Smooth muscle cell (in vitro differentiated cells): ENCODE measurements at regions not wholly inside any gene's neighbourhood (a gene's known extent, or its start where the extent isn't known, plus 50 kb on each side); places are given as distances from the start of the nearest gene placed in this dataset.

Source experiments
- DNase-seq: peaks from one replicate; lab custom pipeline; 2025; ENCODE audit not compliant: unreplicated experiment; lab: John Stamatoyannopoulos, UW
- H2AFZ ChIP-seq: fragments of 200-600 bp; sonication (generic); 2 replicates; pipeline ENCODE4 v1.6.0; 2016; ENCODE audit warnings: antibody characterized with exemption, low read depth, mild to moderate bottlenecking
- H3F3A ChIP-seq: fragments of 200-600 bp; sonication (generic); 2 replicates; pipeline ENCODE4 v1.6.0; 2017; ENCODE audit warnings: antibody characterized with exemption, low read depth
- H3K27ac ChIP-seq: fragments of 200-600 bp; sonication (generic); 2 replicates; pipeline ENCODE4 v1.5.1; 2016; ENCODE audit warnings: low read depth, mild to moderate bottlenecking
- H3K27me3 ChIP-seq: fragments of 200-600 bp; sonication (generic); 2 replicates; pipeline ENCODE4 v1.6.1; 2016; ENCODE audit warnings: low read depth, mild to moderate bottlenecking
- H3K36me3 ChIP-seq: fragments of 200-600 bp; sonication (generic); 2 replicates; pipeline ENCODE4 v1.5.1; 2016; ENCODE audit warnings: low read depth
- H3K4me1 ChIP-seq: fragments of 200-600 bp; sonication (generic); 2 replicates; pipeline ENCODE4 v1.5.1; 2016; ENCODE audit warnings: low read depth
- H3K4me2 ChIP-seq: fragments of 200-600 bp; sonication (generic); 2 replicates; pipeline ENCODE4 v1.6.0; 2016; ENCODE audit warnings: mild to moderate bottlenecking
- H3K4me3 ChIP-seq: fragments of 200-600 bp; sonication (generic); 2 replicates; pipeline ENCODE4 v1.5.1; 2016; ENCODE audit warnings: mild to moderate bottlenecking
- H3K79me2 ChIP-seq: fragments of 200-600 bp; sonication (generic); 2 replicates; pipeline ENCODE4 v1.6.0; 2016; ENCODE audit warnings: low read depth, mild to moderate bottlenecking
- H3K9ac ChIP-seq: fragments of 200-600 bp; sonication (generic); 2 replicates; pipeline ENCODE4 v1.6.0; 2016; ENCODE audit warnings: low read depth
- H3K9me3 ChIP-seq: fragments of 200-600 bp; sonication (generic); replicated peaks from 2 replicates; pipeline ENCODE4 v1.5.1; 2016; ENCODE audit warnings: low read depth
- H4K20me1 ChIP-seq: fragments of 200-600 bp; sonication (generic); 2 replicates; pipeline ENCODE4 v1.6.0; 2016; ENCODE audit warnings: low read depth
- CTCF ChIP-seq: fragments of 200-600 bp; sonication (generic); IDR thresholded peaks from 2 replicates; pipeline ENCODE4 v1.5.1; 2017; ENCODE audit warnings: borderline replicate concordance, mild to moderate bottlenecking, antibody characterized with exemption; ENCODE audit not compliant: insufficient read depth, poor library complexity, severe bottlenecking
- WGBS: methylation state at CpG from one replicate; pipeline ENCODE4 v1.1.7; 2016; ENCODE audit warnings: low lambda C conversion rate; 5-methylcytosine and 5-hydroxymethylcytosine counted together

- Histone ChIP-seq H2AFZ (no peak overlapping the region), H3K4me2 (no peak overlapping the region), H3K9me3 (no peaks in the 10 kb centered on the region), H3K79me2 (no peaks in the 10 kb centered on the region), H3K36me3 (no peaks in the 10 kb centered on the region), H3K4me1 (peaks cover 8% of the 10 kb centered on the region), H3K4me3 (no peak overlapping the region), H3K9ac (no peak overlapping the region), H3F3A (no peaks in the 10 kb centered on the region), H4K20me1 (no peaks in the 10 kb centered on the region), H3K27ac (no peak overlapping the region), H3K27me3 (no peaks in the 10 kb centered on the region)
- WGBS, result 74% methylated on average over 4 of the region's 4 CpGs
- TF ChIP-seq CTCF, result no peak
- no peak for DNase-seq
Observed at GRCh38 chr11:28569106-28569505, 460.9 kb downstream of the METTL15 start.

GRCh38 chr11:28566339-28567089 is 458.3 kb downstream of the METTL15 start:
- no peaks in the 10 kb centered on the region for H3F3A ChIP-seq
- no peak overlapping the region for H2AFZ ChIP-seq
- peak overlapping the region; percentile 37 for H3K9ac ChIP-seq
- TF ChIP-seq CTCF, result no peak
- H3K4me1 ChIP-seq, result peaks cover 8% of the 10 kb centered on the region
- H3K79me2 ChIP-seq, result no peaks in the 10 kb centered on the region
- H3K27me3 ChIP-seq, result no peaks in the 10 kb centered on the region
- WGBS, result 6% methylated on average over 17 of the region's 17 CpGs
- H3K9me3 ChIP-seq, result no peaks in the 10 kb centered on the region
- peak; percentile 45 for DNase-seq
- H4K20me1 ChIP-seq, result no peaks in the 10 kb centered on the region
- peak overlapping the region; percentile 68 for H3K4me2 ChIP-seq
- H3K36me3 ChIP-seq, result no peaks in the 10 kb centered on the region
- peak overlapping the region; percentile 79 for H3K27ac ChIP-seq
- peak overlapping the region; percentile 26 for H3K4me3 ChIP-seq

- no peak for DNase-seq
- Histone ChIP-seq H3K36me3 (no peaks in the 10 kb centered on the region), H3K27me3 (no peaks in the 10 kb centered on the region), H3K4me3 (peak overlapping the region; percentile 4), H3K79me2 (no peaks in the 10 kb centered on the region), H3K9me3 (no peaks in the 10 kb centered on the region), H3K4me2 (peak overlapping the region; percentile 67), H2AFZ (no peak overlapping the region), H3K4me1 (peaks cover 11% of the 10 kb centered on the region), H3F3A (no peaks in the 10 kb centered on the region), H3K27ac (no peak overlapping the region), H4K20me1 (no peaks in the 10 kb centered on the region), H3K9ac (no peak overlapping the region)
- 31% methylated on average over 5 of the region's 5 CpGs for WGBS
- no peak for TF ChIP-seq CTCF
Observed at GRCh38 chr11:28559492-28559891, 451.3 kb downstream of the METTL15 start.

GRCh38 chr11:28547321-28547741 is 439.1 kb downstream of the METTL15 start:
- no peaks in the 10 kb centered on the region for H3K36me3 ChIP-seq
- no peak overlapping the region for H2AFZ ChIP-seq
- no peak for DNase-seq
- 69% methylated on average over 4 of the region's 4 CpGs for WGBS
- H3K4me3 ChIP-seq, result no peak overlapping the region
- H3K4me1 ChIP-seq, result peaks cover 6% of the 10 kb centered on the region
- no peak overlapping the region for H3K27ac ChIP-seq
- no peaks in the 10 kb centered on the region for H3K9me3 ChIP-seq
- H3K4me2 ChIP-seq, result no peak overlapping the region
- H3K27me3 ChIP-seq, result no peaks in the 10 kb centered on the region
- H3F3A ChIP-seq, result no peaks in the 10 kb centered on the region
- no peak overlapping the region for H3K9ac ChIP-seq
- TF ChIP-seq CTCF, result no peak
- H3K79me2 ChIP-seq, result no peaks in the 10 kb centered on the region
- H4K20me1 ChIP-seq, result no peaks in the 10 kb centered on the region
